GM19452 (cell line): ENCODE measurements at regions not wholly inside any gene's neighbourhood (a gene's known extent, or its start where the extent isn't known, plus 50 kb on each side); places are given as distances from the start of the nearest gene placed in this dataset.
"Not testable (repeated sequence)": the region's sequence is repeated elsewhere in the genome, so short reads cannot be mapped to it uniquely, and the experiment has no call there.

Source experiments
- ATAC-seq: cut with Tn5 transposase; IDR thresholded peaks from one replicate; pipeline ENCODE4 v1.9.1; 2021; ENCODE audit not compliant: unreplicated experiment

DNA sequence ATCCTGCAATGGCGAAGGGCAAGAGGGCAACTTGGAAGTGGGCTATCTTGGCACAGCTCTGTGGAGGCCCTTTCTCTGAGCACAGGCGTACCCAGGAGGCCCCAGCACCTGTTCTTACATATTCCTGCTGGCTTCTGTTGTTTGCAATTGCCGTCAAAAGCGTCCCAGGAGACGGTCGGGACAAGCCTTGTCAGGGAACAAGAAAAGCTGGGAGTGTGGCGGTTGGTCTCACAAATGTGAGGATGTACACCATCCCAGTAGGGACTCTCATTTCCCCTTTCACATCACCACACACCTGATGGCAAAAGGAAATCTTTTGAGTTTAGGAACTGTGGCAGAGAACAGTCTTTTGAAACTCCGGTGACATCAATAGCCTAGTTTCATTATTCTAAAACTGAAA, 94.7 kb upstream of the EFEMP1 start:
- ATAC-seq = no peak

DNA sequence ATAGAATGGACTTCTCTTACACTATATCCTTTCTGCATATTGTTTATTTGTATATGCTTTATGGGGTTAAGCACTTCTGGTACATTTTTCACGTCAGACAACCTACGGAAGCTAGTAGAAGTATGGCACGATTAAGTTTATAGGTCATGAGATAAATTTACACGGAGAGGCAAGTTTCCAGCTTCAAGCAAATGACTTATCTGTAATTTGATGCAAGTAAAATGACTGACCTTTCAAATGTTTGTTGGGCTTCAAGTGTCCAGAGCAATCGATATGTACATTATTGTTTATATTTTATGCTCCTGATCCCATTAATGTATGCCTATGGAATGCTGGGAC, 97.5 kb upstream of the EFEMP1 start:
- no peak for ATAC-seq

GRCh38 chr2:56021579-56021978, 98.0 kb upstream of the EFEMP1 start:
- ATAC-seq = no peak

DNA sequence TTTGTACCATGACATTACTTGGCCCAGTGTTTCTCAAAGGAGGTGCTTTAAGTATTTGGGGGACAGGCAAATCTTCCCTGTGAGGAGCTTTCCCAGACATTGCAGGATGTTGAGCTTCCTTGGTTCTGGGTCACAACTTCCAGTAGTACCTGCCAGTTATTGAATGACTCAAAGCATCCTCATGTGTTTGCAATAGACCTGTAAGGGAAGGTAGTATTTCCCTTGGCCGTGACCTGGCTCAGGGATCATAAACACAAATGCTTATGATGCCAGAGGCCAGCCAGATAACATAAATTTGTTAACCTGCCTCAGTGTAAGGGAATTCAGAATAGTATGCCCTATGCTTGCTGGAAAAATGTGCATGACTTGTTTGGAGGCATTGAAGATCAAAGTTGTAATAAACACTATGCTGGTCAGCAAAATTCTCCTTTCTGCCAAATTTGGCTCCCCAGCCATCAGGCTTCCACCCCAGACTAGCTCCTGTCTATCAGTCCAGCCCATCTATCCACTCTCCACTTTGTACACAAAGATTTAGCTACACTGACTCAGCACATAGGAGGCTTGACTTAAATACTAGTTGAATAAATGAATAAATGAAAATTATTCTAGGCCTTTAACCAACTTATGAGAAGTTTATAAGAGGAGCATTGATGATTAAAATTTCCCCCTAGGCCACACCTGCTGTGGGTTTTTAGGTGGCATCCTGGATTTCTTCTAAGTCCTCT, 102.0 kb upstream of the EFEMP1 start:
- ATAC-seq = no peak

DNA sequence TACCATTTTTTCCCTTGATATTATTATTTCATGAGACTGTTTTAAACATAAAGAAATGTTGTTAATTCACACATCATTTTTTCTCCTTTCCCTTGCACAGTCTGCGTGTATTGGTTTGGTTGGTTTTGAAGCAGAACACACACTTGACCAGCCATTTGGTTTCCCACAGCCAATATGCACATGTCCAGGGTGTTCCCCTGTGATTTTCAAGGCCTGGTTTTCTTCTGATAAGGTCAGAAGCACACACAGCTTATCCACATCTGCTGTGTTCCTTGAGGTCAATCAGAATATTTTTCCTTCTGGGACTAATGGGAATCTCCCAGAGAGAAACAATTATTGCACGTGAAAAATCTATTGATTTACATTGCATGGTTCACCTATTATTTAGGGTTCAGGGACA, 103.2 kb upstream of the EFEMP1 start:
- ATAC-seq = no peak

GRCh38 chr2:56030062-56030461, 106.5 kb upstream of the EFEMP1 start:
- ATAC-seq = no peak

DNA sequence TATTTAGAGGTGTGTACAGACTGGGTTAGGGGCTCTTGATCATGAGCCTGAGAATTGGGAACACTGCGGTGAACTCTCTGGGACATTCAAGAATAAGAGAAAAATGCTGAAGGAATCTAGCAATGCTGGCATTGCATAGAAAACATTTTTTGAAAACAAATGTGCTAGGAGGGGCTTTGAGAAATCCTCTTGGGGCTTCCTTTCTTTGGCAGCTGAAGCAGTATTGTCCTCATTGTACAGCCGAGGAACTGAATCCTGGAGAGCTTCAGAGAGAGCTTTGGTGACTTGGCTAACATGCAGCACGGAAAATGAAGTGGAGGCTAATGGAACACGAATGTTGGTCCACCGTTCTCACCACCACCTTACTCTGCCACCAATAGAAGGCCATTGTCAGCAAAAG, 107.3 kb upstream of the EFEMP1 start:
- no peak for ATAC-seq

DNA sequence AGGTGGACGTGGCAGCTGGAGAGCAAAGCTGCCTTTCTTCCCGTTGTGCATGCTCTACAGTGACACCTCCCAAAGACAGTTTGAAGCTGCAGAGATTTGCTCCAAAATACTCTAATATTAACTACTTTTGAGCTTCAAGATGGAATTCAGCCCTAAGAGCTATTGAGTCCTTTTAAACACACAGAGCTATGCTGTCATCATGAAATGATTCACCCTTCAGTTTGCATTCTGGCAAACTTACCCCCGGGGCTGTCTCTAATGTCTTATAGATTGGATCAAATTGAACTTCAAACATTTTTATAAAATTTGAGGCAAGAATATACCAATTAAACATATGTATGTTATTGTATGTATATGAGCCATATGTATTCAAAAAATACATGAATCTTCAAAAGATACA, 110.7 kb upstream of the EFEMP1 start:
- no peak for ATAC-seq

GRCh38 chr2:56040189-56040588, 116.6 kb upstream of the EFEMP1 start:
- no peak for ATAC-seq

DNA sequence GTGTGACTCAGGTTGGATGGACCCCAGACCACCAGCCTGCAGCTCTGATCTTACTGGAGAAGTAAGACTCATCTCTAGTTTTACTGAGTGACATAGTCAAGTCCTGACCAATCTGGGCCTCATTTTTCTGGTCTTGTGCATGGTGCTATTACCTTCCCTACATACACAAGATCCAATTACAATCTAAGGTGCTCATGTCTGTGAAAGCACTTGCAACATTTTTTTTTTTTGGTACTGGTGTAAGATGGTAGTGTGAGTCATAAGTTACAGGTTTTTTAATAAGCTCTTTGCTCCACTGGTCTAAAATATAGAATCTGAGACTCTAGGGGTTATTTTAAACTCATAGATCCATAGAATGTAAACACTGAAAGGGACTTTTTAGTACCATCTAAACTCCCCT, 117.3 kb upstream of the EFEMP1 start:
- ATAC-seq = no peak

DNA sequence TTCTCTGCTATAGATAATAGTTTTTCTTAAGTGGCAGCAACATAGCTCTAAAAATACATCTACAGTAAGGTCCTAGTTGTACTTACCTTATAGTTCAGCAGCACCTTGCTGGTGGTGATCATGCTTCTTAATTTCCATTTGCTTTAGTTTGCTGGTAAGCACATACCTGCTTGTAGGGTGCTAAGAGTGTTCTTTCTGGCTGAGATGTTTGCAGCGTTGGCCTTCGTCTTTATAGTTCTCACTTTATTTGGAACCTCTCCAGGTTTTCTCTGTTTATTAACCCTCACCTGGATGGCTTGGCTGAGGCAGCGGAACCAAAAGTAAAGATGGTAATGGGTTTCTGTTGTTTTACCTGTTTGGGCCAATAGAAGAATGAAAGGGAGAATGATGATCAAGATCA, 123.6 kb upstream of the EFEMP1 start:
- no peak for ATAC-seq

DNA sequence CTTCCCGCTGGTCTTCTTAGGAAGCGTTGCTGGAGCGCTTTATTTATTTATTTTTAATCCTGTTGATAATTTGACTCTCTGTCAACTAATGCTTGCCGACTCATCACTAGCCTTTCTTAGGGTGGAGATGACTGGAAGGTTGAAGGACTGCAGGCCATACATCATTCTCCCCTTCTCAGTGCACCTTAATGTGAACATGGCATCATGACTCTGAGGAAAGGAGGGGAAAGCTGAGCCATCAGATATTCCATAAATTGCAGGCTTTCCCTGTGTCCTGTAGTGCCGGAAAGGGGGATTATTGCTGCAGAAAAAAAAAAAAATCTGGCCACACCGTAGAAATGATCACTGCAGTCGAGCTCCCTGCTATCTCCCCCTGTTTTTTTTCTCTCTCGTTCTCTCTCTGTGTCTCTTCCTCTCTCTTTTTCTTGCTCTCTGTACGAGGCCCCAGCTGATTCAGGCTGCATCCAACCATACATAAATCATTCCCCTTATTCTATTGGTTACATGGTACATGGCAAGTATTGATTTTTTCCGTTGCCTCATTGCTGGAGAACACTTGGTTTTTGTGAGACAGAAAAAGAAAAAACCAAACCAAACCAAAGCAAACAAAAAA, 125.8 kb upstream of the EFEMP1 start:
- no peak for ATAC-seq

DNA sequence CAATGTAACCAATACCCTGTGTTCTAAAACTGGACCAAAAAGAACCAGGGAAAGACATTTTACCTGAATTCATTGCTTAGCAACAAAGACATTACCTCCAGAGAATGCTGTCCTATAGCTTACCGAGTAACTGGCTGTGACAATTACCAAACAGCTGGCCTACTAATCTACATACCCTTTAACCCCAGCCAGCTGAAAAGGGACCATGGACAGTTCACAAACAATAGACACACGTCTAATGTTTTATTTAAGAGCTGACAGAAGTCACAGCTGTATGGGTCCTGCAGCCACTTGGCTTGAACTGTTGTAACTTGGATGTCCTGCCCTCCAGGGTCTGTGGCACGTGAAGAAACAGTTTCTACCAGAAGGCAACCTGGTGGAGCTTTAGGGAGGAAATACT, 130.1 kb upstream of the EFEMP1 start:
- no peak for ATAC-seq

DNA sequence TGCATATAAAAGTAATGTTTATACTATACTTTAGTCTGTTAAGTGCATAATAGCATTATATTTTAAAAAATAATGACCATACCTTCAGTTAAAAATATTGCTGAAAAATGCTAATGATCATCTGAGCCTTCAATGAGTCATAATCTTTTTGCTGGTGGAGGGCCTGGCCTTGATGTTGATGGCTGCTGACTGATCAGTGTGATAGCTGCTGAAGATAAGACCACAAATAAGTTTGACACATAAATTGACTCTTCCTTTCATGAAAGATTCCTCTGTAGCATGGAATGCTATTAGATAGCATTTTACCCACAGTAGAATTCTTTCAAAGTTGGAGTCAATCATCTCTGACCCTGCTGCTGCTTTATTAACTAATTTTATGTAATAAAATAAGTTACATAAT, 128.4 kb upstream of the CCDC85A start:
- ATAC-seq = no peak

DNA sequence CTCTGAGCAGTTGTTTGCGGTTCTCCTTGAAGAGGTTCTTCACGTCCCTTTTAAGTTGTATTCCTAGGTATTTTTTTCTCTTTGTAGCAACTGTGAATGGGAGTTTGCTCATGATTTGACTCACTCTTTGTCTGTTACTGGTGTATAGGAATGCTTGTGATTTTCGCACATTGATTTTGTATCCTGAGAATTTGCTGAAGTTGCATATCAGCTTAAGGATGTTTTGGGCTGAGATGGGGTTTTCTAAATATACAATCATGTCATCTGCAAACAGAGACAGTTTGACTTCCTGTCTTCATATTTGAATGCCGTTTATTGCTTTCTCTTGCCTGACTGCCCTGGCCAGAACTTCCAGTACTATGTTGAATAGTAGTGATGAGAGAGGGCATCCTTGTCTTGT, 122.5 kb upstream of the CCDC85A start:
- ATAC-seq = not testable (repeated sequence)

- no peak for ATAC-seq
These were observed 115.0 kb upstream of the CCDC85A start for GRCh38 chr2:56068746-56069145.

DNA sequence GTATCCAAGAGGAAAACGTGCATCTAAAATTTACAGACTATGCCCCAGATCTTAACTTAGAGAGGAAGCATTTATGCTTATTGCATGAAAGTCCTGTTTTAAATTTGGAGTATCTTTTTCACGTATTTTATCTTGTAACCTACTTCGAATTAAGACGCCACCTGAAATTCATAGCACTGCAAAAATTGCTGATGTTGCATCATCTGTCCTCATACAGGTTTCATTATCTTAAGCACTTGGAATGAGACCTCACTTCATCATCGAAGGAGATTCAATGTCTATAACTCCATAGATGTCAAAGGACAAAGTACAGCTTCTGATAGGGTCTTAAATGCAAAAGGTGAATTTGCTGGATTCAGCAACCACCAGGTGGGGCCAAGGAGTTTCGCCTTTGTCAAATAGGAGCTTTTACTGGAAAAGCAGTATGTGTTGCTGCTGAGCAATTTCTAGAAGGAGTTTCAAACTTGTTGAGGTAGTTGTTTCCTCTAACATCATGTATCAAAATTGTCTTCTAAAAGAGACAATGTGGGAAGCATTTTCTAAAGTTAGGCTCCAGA, 106.4 kb upstream of the CCDC85A start:
- ATAC-seq = no peak

DNA sequence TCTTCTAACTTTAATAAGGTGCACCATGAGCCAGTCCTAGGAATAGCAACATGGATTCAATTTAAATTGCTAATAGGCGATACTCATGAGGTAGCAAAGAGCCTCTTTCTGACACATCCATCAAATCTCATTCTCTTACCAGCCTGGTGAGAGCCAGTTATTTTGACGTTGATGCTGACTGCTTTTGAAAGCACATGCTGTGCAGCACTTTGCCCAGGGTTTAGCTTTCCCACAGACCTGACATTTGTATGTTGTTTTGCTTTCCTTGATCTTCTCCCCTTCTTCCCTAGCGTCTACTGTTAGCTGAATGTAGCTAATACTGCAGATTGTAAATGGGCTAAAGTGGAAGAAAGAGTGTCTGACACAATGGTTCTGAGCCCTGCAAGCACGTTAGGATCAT, 101.1 kb upstream of the CCDC85A start:
- no peak for ATAC-seq

- ATAC-seq = no peak
These were observed 99.5 kb upstream of the CCDC85A start for GRCh38 chr2:56084111-56084901.

GRCh38 chr2:56086336-56086735, 97.5 kb upstream of the CCDC85A start:
- ATAC-seq = no peak

DNA sequence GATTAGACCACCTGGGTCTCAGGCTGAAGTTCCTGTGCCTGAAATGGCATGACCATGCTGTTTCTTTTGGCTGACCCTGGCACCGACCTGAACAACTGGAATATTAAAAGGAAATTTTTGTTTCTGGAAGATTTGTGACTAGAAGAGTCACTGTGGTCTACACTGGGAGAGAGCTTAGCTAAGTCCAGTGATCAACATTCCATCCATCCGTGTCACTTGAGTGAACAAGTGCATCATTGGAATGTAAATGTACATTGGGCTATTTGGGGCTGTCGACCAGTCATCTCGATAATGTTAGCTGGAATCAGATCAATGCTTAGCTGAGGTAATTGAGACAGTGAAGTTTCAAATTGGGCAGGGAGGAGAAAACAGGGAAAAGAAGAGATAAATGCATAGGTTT, 95.4 kb upstream of the CCDC85A start:
- ATAC-seq = no peak

DNA sequence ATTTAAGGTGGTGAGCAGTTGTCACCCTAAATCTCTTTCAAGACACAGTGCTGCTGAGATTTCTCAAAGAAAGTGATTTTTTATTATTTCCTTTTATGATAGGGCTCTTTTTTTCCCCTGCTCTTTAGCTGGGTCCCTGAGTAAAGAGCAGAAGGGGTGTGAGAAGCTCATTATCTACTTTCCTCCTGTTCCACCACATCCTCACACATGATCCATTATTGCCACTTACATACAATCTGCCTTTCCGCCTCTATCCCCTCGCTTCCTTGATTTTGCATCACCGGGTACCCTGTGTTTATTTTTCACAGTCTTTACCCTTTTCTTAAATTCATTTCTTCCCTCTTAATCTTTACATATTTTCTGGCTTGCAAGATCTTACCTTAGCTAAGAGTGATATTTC, 93.9 kb upstream of the CCDC85A start:
- no peak for ATAC-seq
